GM19351 (cell line): ENCODE measurements at regions not wholly inside any gene's neighbourhood (a gene's known extent, or its start where the extent isn't known, plus 50 kb on each side); places are given as distances from the start of the nearest gene placed in this dataset.

Source experiments
- ATAC-seq: cut with Tn5 transposase; IDR thresholded peaks from one replicate; pipeline ENCODE4 v1.9.1; 2021; ENCODE audit warnings: mild to moderate bottlenecking, moderate library complexity; ENCODE audit not compliant: unreplicated experiment

DNA sequence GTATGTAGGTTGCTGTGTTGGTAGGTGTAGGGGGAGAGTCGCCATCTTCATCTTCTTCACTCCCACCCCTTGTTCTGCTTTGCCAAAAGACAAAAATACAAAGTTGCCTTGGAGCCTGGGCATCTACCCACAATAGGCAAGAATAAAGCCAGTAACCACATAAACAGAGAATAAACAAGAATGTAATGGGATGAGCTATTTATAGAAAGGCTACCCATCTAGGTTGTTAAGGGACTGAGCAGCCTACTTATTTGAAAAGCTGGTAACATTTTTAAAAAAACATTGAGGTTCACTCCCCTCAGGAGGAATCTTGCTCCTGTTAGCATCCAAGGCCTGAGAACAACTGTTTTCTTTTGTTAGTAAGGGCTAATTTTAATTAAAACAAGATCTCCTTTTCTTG, 301.4 kb upstream of the STXBP5 start:
- ATAC-seq, result no peak

DNA sequence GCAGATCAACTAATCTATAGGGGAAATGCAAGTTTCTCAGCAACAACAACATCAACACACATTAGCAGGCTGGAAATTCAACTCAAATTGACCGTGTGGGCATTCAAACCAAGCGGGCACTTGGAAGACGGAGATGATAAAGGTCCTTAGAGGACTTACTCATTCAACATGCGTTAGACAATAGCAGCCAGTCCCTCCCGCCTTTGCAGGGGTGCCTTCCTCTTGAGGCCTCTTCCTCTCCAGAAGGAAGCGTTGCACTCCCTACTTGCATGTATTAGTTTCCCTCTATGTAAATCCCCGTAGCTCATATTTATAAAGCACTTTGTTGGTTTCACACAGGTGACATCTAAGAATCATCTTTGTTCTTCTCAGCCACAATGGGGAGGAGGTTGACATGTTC, 300.8 kb upstream of the STXBP5 start:
- no peak for ATAC-seq

DNA sequence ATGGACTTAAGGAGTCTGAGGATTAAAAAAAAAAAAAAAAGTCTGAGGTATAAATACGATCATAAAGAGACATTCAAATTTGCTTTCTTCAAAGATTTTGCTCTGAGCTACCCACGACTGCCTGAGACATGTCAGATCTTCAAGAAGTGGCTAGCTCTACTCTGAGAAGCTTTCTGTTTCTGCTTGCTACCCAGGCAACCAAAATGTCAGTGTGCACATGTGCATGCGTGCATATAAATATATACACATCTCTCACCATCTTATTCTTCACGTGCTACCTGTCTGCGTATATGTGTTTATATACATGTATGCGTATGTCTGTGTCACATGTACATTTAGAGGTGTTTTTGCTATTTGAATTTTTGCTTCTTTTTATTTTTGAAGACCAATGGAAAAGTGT, 299.6 kb upstream of the STXBP5 start:
- ATAC-seq, result no peak

DNA sequence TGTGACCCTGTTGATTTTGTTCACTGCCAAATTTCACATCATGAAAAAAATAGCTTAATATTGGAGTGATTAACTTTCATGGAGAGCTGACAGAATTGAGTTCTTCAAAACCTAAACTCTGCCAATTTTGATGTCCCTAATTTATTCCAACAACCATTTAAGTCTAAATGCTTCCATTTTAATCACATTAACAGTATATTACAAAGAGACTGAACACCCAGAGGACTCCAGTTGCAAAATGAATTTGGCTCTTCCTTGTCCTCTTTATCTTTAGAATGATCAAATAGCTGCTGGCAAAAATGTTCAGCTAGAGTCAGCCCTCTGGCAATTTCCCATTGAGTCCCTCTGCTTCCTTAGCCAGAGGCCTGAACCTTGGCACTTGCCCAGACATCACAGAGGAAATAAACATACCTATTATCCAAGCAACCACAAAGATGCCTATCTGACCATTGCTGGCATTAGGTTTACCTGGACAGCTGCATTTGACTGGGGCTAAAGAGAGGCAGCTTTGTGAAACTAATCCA, 299.0 kb upstream of the STXBP5 start:
- no peak for ATAC-seq

DNA sequence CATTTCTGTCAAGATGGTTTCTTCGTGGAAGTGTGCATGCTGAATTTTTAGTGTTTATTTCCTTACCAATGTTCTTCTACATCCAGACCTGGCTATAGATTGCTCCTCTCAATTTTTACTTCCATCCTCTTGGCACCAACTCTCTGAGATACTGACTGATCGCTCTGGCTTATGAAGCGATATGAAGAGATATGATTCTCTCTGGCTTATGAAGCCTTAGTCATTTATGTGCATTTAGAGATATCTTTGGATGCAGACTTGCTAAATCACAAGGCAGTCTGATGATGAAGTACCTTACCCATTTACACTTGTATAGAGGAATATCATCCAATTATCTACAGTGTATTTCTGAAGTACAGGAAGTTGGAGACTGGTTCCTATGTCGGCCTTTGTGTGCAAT, 295.4 kb upstream of the STXBP5 start:
- ATAC-seq, result no peak

GRCh38 chr6:146909376-146909775, 294.8 kb upstream of the STXBP5 start:
- no peak for ATAC-seq

- ATAC-seq, result no peak
Measured at GRCh38 chr6:146909886-146910285, 294.3 kb upstream of the STXBP5 start.

- no peak for ATAC-seq
Measured at GRCh38 chr6:146910611-146911010, 293.6 kb upstream of the STXBP5 start.

GRCh38 chr6:146911635-146912215, 292.5 kb upstream of the STXBP5 start:
- no peak for ATAC-seq

- no peak for ATAC-seq
Measured at GRCh38 chr6:146912730-146913685, 291.2 kb upstream of the STXBP5 start.

GRCh38 chr6:146913842-146914488, 290.3 kb upstream of the STXBP5 start:
- no peak for ATAC-seq

DNA sequence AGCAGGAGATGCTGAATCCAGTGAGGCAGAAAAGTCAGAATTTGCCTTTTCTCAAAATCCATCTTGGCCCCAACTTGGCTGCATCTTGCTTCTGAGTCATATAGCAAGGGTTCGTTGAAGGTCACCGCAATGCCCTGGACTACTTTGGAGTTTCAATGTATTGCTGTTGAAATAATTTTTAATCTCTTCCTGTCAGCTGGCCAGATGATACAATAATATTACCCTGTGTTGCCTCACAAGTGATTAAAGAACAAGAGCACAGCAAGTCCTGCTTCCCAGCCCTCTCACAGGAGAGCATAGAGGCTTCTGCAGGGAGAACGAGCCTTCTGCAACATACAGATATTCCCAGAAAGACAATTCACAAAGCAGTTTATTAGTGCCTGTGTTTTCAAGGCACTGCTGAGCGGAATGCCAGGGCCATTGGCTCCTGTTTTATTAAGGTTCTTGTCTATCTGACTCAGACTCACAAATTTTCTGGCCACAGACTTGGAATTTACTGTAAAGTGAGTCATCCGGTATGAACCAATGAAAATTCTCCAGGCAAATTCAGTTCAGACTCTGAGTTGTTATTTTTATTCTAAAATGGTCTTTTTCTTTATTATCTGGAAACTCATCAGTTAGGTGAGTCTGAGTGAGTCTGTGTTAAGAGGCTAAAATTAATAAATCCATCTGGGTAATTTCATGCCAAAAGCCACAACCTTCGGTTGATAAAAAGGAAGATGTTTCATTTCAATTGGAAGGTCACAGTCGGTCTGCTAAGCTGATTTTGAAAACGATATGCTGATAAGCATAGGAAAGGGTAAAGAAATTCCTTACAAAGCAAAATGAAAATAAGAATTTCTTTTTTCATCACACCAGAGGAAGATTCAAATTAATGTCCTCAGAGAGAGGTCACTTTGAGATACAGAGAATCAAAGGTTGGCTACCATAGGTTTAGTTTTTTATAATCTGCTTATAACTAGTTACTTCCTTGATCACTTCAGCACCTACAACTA, 289.4 kb upstream of the STXBP5 start:
- ATAC-seq, result no peak

DNA sequence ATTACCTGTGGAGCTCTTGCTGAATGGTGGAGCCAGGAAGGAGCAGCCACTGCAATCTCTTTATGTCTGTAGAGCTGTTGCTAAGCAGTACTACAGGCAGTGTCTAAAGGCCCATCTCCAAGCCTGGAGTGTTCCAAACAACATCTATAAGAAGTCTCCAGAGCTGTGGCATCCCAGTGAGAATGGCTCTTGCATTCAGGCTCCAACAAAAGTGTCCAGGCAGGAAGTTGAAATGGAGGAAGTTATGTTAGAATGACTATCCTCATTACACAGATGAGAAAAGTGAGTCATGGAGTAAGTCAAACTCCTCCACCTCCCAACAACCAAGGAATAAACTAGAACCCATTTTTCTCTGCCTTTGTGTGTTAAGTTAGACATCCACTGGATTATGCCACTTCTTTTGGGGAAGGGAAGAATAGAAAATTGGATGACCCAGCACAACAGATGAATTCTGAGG, 288.5 kb upstream of the STXBP5 start:
- ATAC-seq, result no peak

- no peak for ATAC-seq
Measured at GRCh38 chr6:146916435-146917025, 287.7 kb upstream of the STXBP5 start.

DNA sequence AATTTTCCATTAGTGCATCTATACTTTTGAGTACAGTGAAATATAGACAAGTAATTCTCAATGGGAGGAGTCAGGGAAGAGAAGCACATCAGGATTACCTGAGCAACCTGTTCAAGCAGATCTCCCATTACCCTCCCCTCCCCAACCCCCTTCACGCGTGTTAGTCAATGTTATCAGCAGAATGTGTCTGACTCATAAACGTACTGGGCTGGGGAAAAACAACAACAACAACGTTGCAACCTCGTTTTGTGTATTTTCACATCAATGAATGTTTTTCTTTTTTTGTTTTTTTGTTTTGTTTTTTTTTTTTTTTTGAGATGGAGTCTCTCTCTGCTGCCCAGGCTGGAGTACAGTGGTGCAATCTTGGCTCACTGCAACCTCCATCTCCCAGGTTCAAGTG, 287.0 kb upstream of the STXBP5 start:
- ATAC-seq, result no peak

DNA sequence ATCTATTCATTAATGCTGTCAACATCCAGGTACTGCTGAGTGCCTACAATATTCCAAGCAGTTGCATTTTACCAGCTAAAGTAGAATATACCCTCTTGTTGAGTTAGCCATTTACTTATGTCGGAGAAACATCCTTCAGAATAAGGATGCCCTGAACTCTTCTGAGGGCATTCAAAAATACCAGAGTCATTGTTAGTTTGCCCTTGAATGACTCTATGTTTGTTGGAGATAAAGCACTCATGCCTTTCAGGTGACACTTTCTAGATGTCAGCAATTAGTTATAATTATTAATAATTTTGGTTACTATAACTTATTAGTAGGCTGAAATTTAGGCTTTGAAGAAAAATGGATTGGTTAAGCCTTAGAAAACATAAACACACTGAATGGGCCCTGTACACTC, 286.2 kb upstream of the STXBP5 start:
- no peak for ATAC-seq

DNA sequence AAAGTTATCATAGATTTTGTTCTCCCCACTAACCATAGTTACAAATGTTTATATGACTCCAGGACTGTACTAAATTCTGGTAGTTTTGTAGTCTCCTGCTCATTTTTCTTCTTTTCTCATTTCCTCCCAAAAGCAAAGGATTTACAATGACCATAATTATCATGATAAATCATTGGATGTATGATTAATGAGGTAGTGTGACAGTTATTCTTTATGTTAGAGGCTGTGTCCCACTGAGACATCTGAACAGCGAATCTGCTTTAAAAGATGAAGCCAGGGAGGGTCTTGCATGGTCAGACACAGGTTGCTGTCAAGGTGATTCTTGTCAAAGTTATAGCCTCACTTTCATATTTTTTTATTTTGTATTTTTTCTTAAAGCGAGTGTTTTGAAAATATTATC, 285.2 kb upstream of the STXBP5 start:
- ATAC-seq, result no peak

GRCh38 chr6:146923205-146923833, 280.9 kb upstream of the STXBP5 start:
- ATAC-seq, result no peak

- ATAC-seq, result no peak
Measured at GRCh38 chr6:146925846-146926245, 278.4 kb upstream of the STXBP5 start.

GRCh38 chr6:146928503-146928902, 275.7 kb upstream of the STXBP5 start:
- no peak for ATAC-seq
